ENCODE measurements at regions not wholly inside any gene's neighbourhood (a gene's known extent, or its start where the extent isn't known, plus 50 kb on each side); places are given as distances from the start of the nearest gene placed in this dataset.
"Not testable (repeated sequence)": the region's sequence is repeated elsewhere in the genome, so short reads cannot be mapped to it uniquely, and the experiment has no call there.

DNA sequence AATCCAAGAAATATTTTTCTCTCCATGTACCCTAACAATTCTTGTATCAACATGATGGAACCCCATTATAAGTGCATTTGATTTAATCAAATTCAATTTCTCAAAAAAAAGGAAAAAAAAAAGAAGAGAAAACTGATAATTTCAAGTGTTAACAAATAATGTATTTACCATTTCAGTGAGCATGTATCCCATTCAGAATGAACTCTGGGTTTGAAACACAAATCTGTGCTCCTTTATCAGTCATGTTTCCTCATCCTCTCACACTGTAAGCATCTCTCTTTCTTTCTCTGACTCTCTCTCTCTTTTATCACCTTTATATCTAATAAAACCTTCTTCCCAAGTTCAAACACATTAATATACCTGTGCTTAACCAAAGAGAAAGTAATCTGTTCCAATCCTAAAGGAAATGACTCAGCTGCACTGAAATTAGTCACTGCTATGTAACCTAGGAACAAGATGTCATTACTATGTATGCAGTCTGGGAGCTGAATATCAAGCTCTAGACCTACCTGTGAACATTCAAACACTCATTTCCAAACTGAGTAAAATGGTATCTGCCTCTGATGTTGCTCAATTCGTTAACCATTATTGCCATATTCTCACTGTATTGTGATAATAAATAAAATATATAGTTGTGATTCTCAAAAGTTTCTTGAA, 135.0 kb upstream of the LRIG3 start:
- no peak overlapping the region for H3K4me3 Mint-ChIP-seq
- Histone ChIP-seq H2AFZ (ENCODE audit: insufficient read depth, low read depth, low read length, poor library complexity, severe bottlenecking) (no peak overlapping the region), H3K27me3 (replicated peaks in 1 of 4; ENCODE audit: control extremely low read depth in 1 of 4, control insufficient read depth in 3 of 4, insufficient read depth in 4 of 4, low read length in 3 of 4) (no peaks in the 10 kb centered on the region), H3K9ac (ENCODE audit: low read length) (no peak overlapping the region), H3K9me3 (ENCODE audit: control extremely low read depth in 1 of 3, control insufficient read depth in 2 of 3, insufficient read depth in 1 of 3, low read length in 2 of 3) (peaks cover 0 to 3% (median 0%) of the 10 kb centered on the region in 3 donors), H3K79me2 (ENCODE audit: control insufficient read depth, insufficient read depth, low read length) (no peaks in the 10 kb centered on the region), H4K20me1 (ENCODE audit: control insufficient read depth, insufficient read depth, low read length, poor library complexity, severe bottlenecking) (no peaks in the 10 kb centered on the region), H3K36me3 (replicated peaks in 1 of 2; ENCODE audit: control extremely low read depth in 1 of 2, control insufficient read depth in 1 of 2, extremely low read depth in 1 of 2, insufficient read depth in 2 of 2, low read length in 1 of 2) (no peaks in the 10 kb centered on the region), H3K4me2 (replicated peaks; ENCODE audit: low read depth, low read length, poor library complexity, severe bottlenecking) (no peak overlapping the region), H3K4me3 (ENCODE audit: control extremely low read depth in 1 of 5, extremely low read depth in 1 of 5, insufficient read depth in 1 of 5, low read depth in 2 of 5, low read length in 4 of 5) (no peak overlapping the region), H3K27ac (ENCODE audit: low read length in 2 of 2) (no peak overlapping the region), H3K4me1 (ENCODE audit: control insufficient read depth in 2 of 2, insufficient read depth in 2 of 2, low read length in 2 of 2) (no peaks in the 10 kb centered on the region)
- ChIA-PET CTCF (no interaction called here), POLR2A (no interaction called here)
- no peaks in the 10 kb centered on the region for H3K4me1 Mint-ChIP-seq
- no CpG with 5 or more reads among the region's 1 CpG for WGBS (ENCODE audit: insufficient coverage)
- no peaks in the 10 kb centered on the region for H3K27me3 Mint-ChIP-seq
- no peaks in the 10 kb centered on the region for H3K9me3 Mint-ChIP-seq (ENCODE audit: insufficient read depth)
- DNase-seq (no peak), ATAC-seq (ENCODE audit: low read depth) (no peak)
- intact Hi-C loops (cut with micrococcal nuclease), result no loop called here
- no peak overlapping the region for H3K27ac Mint-ChIP-seq
- TF ChIP-seq, protein P1, sequence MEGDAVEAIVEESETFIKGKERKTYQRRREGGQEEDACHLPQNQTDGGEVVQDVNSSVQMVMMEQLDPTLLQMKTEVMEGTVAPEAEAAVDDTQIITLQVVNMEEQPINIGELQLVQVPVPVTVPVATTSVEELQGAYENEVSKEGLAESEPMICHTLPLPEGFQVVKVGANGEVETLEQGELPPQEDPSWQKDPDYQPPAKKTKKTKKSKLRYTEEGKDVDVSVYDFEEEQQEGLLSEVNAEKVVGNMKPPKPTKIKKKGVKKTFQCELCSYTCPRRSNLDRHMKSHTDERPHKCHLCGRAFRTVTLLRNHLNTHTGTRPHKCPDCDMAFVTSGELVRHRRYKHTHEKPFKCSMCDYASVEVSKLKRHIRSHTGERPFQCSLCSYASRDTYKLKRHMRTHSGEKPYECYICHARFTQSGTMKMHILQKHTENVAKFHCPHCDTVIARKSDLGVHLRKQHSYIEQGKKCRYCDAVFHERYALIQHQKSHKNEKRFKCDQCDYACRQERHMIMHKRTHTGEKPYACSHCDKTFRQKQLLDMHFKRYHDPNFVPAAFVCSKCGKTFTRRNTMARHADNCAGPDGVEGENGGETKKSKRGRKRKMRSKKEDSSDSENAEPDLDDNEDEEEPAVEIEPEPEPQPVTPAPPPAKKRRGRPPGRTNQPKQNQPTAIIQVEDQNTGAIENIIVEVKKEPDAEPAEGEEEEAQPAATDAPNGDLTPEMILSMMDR (IDR thresholded peaks at IDR 0.05), result no peak

DNA sequence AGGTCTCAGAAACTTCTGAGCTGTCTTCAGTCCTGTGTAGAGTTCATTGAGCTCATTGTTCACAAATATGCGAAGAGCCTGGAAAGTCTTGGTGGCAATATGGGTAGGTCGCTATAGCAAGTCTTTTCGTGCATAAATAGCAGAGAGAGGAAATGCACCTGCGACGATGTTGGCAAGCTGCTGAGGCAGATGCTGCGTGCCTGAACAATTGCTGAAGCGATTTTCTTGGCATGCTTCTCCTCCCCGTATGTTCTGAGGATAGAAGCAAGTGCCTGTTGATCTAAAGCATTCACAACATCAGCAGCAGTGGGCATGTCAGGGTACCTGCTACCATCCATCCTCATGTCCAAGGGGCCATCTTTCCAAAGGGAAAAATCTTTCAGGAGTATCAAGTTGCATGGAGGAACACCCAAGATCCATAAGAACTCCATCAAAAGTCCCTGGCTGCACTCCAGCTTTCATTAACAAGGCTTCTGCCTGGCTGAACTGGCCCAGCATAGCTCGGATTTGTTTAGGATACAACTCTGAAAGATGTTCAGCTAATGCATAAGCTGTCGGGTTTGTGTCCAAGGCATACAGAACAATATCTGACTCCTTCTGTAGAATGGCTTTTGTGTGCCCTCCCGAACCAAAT, 133.1 kb upstream of the LRIG3 start:
- H3K4me3 Mint-ChIP-seq; H3K4me2 ChIP-seq (replicated peaks; ENCODE audit: low read depth, low read length, poor library complexity, severe bottlenecking); H2AFZ ChIP-seq (ENCODE audit: insufficient read depth, low read depth, low read length, poor library complexity, severe bottlenecking); H3K79me2 ChIP-seq (ENCODE audit: control insufficient read depth, insufficient read depth, low read length); CTCF ChIA-PET; H3K27me3 Mint-ChIP-seq; H3K4me1 Mint-ChIP-seq; H3K36me3 ChIP-seq (replicated peaks in 1 of 2; ENCODE audit: control extremely low read depth in 1 of 2, control insufficient read depth in 1 of 2, extremely low read depth in 1 of 2, insufficient read depth in 2 of 2, low read length in 1 of 2); H3K27me3 ChIP-seq (replicated peaks in 1 of 4; ENCODE audit: control extremely low read depth in 1 of 4, control insufficient read depth in 3 of 4, insufficient read depth in 4 of 4, low read length in 3 of 4); H3K4me3 ChIP-seq (ENCODE audit: control extremely low read depth in 1 of 5, extremely low read depth in 1 of 5, insufficient read depth in 1 of 5, low read depth in 2 of 5, low read length in 4 of 5); H3K27ac ChIP-seq (ENCODE audit: low read length in 2 of 2); DNase-seq; H3K27ac Mint-ChIP-seq; H3K9me3 Mint-ChIP-seq (ENCODE audit: insufficient read depth); POLR2A ChIA-PET; H3K9ac ChIP-seq (ENCODE audit: low read length); intact Hi-C loops (cut with micrococcal nuclease); H4K20me1 ChIP-seq (ENCODE audit: control insufficient read depth, insufficient read depth, low read length, poor library complexity, severe bottlenecking); ATAC-seq (ENCODE audit: low read depth); H3K4me1 ChIP-seq (ENCODE audit: control insufficient read depth in 2 of 2, insufficient read depth in 2 of 2, low read length in 2 of 2); H3K9me3 ChIP-seq (ENCODE audit: control extremely low read depth in 1 of 3, control insufficient read depth in 2 of 3, insufficient read depth in 1 of 3, low read length in 2 of 3): not testable (repeated sequence)
- WGBS (ENCODE audit: insufficient coverage), result 90% methylated on average over 10 of the region's 11 CpGs

All from B cell (primary cell).